HUDEP-2 (cell line): ENCODE measurements at regions not wholly inside any gene's neighbourhood (a gene's known extent, or its start where the extent isn't known, plus 50 kb on each side); places are given as distances from the start of the nearest gene placed in this dataset.
"Not testable (repeated sequence)": the region's sequence is repeated elsewhere in the genome, so short reads cannot be mapped to it uniquely, and the experiment has no call there.

Experiments used
- DNase-seq, 76 experiments: peaks; one replicate each; lab custom pipeline; 2025; ENCODE audit not compliant: unreplicated experiment in 76 of 76; lab: John Stamatoyannopoulos, UW

DNA sequence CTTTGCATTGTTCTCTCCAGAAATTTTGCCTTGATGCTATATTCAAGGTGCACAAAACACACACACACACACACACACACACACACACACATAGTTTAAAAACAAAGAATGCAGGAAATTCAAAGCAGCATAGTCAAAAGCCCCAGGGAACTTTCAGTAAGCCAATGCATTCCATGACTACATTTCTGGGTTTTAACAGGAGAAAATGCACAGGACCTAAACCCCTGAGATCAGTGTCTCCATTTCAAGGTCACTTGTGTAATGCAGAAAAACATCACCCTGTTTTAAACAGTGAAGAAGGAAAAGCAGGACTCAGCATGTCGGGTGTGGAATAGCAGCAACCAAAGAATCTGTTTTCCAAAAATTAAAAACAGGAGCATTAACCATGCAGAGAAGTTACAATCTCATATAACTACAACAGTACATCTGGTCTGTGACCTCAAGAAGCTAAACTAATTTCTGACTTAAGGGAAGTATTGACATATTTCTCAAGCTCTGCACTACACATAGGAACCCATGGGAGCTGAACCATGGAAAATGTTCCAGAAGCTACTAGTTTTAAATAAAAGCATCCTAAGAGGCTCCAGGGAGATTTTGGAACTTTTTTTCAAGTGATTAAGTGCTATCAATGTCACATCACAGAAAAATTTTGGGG is 296.7 kb downstream of the HINT1 start:
- DNase-seq: no peak

DNA sequence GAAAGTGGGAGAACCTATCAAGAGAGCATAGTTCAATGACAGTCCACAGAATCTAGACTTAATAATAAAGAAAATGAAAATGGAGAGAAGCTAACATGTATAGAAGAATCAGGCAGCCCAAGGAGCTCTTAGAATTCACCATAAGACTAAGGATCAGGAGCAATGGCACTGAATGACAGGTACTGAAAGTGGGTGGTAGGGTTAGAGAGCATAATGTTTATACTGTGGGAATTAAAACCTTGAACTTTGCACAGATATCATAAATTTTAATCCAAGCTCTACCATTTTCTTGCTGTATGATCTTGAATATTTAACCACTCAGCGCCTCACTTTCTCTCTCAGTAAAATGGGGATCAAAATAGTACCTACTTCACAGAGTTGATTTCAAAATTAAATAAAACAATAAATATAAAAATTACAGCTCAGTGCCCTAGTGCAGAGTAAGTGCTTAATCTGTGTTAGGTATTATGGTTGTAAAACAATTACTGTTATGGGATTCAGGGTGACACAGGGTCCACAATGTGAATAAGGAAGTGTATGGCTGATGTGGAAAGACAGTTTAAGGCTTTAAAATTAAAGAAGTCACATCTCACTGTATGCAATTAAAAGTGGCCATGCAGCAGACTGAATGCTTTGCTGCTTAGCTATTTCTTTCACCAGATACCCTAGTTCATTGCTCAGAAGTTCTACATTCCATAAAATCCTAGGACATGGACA is 319.8 kb downstream of the HINT1 start:
- no peak for DNase-seq

DNA sequence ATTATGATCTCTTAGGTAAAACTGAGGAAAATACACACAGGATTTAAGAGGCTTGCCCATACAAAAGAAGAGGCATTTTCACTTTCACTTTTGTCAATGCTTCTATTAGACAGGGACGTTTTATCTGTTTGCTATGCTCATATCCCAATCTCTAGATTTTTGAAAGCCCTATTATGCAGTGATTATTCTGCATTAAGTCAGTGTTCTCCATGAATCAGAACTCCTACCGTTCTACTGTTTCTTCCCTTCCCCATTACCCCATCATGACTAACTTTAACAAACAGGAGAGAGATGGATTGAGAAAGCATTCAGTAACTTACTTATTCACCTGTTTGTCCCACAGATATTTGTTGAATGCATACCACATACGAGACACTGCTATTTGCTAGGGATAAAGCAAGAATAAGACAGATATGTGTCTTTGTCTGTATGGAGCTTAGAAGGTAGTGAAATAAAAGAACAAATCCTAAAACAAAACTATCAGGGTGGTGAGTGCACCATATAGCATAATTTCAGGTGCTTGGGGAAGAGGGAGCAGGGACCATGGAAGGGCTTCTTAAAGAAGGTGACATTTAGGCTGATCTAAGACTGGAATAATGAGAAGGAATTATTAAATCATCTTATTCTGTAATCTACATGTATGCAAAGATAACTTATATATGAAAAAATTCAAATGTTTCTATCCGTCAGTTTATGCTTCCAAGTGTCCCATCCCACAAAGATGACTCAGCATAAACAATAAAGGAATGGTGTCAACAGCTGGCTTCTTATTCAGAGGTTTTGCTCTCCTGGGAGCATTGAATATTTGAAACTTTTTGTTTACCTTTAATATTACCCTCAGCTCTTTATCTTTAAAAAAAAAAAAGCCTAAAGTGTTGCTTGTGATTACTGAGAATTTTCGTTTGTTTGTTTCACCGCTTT is 328.1 kb downstream of the HINT1 start:
- DNase-seq: no peak

DNA sequence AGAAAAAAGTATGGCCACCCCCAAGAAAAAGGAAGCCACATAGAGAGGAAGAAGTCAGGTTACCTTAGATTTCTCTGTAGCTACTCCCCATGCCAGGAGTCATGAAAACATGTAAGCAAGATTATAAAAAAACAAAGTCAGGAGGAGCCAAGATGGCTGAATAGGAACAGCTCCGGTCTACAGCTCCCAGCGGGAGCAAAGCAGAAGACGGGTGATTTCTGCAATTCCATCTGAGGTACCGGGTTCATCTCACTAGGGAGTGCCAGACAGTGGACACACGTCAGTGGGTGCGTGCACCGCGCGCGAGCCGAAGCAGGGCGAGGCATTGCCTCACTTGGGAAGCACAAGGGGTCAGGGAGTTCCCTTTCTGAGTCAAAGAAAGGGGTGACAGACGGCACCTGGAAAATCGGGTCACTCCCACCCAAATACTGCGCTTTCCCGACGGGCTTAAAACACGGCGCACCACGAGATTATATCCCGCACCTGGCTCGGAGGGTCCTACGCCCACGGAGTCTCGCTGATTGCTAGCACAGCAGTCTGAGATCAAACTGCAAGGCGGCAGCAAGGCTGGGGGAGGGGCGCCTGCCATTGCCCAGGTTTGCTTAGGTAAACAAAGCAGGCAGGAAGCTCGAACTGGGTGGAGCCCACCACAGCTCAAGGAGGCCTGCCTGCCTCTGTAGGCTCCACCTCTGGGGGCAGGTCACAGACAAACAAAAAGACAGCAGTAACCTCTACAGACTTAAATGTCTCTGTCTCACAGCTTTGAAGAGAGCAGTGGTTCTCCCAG is 347.3 kb downstream of the HINT1 start:
- not testable (repeated sequence) for DNase-seq

DNA sequence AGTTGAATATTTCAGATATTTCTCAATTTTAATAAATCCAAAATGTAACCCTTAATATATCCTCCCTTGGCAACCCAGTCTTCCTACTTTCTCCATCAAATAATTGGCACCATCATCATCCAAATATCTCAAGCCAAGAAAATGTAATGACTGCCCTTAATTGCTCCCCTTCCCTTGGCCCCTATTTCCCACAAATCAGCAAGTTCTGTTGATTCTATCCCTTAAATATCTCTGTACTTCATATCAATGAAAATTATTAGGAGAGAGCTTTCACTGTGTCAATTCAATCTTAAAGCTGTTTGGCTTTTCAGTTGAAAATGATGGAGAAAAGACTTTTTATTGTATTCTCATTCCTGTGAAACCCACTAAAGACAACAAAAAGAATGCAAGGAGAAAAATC is 349.8 kb downstream of the HINT1 start:
- DNase-seq: no peak

DNA sequence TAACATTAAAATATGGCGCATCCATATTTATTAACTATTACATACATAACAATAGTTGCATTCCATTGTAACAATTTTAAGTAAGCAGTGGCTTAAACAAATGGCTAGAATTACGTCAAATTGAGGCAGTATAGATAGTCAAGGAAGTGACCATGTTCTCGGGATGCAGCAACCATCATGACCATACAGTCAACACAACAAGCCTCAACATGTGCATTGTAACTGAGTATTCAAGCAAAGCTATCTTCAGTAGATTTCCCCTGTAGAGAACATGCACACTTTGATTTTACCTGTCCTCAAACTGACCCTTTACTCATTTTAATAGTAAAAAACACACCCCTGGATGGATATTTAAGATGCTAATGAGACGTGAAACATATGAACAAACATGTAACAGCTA is 356.4 kb downstream of the HINT1 start:
- DNase-seq: no peak

DNA sequence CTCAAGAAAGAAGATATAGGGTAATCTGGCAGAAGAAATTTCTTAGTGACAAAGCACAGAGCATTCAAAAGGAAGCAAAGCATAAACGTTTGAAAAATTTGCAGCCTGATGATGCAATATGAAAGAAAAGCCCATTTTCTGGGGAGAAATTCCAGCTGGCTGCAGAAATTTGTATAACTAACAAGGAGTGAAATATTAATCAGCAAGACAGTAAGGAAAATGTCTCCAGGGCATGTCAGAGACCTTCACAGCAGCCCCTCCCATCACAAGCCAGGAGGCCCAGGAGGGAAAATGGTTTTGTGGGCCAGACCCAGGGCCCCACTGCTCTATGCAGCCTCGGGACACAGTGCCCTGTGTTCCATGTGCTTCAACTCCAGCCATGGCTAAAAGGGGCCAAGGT is 359.4 kb downstream of the HINT1 start:
- no peak for DNase-seq

DNA sequence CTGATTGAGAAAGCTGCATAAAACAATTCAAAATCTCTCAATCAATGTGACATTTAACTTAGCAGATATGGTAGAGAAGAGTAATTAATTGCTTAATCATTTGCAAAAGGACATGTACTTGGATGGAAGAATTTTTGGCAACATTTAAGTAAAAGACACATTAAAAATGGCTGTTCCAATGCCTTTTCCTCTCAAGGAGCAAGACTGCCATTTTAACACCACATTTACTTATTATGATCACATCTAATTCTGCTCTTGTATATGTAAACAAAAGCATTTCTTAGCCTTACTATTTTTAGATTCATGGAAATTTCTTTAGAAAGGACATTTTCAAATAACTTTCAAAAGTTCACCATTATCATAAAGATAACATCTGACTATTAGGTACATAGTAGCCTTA is 360.0 kb downstream of the HINT1 start:
- no peak for DNase-seq

DNA sequence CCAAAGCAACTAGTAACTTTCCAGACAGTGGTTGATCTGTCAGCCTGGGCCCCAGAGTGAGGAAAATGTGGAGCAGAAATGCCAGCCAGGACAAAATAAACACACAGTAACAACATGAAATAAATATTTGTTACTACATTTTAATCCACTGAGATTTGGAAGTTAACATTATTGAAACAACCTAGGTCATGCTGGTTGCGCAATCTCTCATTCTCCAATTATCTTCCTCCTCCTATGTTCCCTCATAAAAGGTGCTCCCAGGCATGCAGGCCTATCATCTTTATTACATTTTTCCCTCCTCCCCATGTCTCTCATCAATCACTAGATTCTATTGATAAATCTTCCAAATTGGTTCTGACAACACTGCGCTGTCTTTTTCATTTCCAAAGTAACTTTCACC is 363.1 kb downstream of the HINT1 start:
- DNase-seq: no peak

DNA sequence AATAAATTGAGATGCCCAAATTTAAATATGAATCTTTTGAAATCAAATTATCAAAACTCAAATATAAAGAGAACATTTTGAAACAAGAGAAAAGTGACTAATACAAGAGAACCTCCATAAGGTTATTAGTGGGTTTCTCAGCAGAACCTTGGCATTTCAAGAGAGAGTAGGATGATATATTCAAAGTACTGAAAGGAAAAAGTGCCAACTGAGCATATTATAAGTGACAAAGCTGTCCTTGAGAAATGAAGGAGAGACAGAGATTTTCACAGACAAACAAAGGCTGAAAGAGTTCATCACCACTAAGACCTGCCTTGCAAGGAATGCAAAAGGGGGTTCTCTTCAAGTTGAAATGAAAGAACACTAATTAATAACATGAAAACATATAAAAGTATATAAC is 366.0 kb downstream of the HINT1 start:
- no peak for DNase-seq

DNA sequence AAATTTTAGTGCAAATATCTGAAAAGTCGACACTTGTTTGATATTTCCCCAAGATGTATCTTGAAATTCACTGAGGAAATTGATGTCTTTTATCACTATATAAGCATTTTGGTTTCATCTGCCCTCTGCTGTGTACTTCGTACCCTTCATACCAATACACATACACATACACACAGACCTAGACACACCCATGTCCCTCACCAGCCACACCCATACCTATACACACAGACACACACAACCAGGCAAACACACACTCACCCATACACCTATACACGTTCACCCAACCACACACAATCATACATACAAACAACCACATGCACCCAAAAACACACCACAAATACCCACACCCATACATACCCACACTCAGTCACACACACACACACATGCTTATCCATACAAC is 367.8 kb downstream of the HINT1 start:
- no peak for DNase-seq

DNA sequence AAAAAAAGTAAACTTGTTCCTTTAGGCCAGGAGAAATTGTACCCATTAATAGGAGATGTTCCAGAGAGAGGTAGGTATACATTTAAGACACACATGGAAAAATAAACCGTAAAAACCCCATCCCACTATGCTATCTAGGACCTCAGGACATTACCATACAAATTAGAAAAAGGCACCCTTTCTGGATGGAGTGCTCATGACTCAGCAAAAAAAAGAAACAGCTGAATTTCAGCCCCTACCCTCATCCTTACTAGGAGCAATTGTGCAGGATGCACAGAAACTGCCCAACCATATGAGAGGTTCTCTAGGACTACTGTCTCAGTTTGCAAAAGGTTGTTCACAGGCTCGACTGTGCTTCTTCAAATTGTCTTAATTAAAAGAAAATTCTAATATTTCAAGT is 368.2 kb downstream of the HINT1 start:
- no peak for DNase-seq

DNA sequence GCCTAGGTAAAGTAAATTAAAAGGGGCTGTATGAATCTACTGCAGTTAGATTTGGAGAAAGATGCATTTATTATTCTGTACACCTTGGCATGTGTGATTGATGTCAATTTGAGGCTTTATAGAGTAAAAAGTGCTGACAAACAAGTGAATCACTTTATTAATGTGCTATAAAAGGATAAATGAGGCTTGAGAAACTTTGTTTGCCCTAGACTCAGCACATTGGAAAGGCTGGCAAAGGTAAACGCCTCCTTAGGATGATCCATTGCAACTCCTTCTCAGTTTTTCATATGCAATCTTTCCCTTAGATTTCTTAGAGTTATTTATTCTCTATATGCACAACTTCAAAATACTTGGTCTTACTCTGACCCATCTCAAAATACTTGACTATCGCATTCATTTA is 369.0 kb downstream of the HINT1 start:
- DNase-seq: no peak

DNA sequence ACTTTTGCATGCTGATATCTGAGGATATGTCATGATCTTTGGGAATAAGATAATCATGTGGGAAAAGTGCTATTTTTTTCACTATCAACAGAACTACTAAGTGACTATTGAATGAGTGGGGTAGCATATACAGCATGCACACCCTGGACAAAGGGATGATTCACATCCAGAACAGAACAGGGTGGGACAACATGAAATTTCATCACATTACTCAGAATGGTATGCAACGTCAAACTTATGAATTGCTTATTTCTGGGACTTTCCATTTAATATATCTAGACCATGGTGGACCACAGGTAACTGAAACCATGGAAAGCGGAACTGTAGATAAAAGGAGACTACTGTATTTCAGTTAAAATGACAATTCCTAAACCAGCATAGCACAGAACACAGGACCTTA is 370.0 kb downstream of the HINT1 start:
- no peak for DNase-seq

DNA sequence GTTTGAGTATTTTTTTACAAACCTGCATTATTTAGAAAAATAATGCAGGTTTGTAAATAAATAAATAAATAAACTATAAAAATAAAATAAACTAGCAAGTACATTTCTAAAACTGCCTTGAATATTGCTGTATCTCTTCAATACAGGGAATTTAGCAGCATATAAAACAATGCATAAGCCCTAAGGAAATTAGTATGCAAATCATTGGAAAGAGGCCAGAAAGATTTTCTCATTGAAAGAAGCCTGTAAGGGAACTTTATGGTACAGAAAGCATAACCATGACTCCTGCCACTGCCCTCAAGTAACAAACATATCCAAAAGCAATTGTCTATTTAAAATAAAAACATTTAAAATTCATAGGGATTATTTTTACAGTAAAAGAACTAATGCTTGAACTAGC is 387.3 kb downstream of the HINT1 start:
- no peak for DNase-seq

DNA sequence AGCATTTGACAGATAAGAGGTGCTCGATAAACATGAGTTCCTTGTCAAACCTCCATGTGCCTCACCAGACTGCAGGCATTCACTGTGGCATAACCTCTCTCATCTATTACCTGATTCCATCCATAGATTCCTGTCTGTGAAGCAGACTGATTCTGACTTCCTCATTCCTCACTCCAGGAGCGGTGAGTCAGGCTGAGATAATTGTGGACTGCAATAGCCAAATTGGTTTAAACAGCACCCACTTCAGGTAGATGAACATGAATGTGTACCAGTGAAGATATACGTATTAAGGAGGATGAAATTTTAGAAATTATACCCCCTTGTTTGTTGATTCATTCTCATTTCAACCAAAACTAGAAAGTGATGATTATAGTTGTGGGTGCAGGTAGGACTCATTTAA is 391.2 kb downstream of the HINT1 start:
- DNase-seq: no peak

DNA sequence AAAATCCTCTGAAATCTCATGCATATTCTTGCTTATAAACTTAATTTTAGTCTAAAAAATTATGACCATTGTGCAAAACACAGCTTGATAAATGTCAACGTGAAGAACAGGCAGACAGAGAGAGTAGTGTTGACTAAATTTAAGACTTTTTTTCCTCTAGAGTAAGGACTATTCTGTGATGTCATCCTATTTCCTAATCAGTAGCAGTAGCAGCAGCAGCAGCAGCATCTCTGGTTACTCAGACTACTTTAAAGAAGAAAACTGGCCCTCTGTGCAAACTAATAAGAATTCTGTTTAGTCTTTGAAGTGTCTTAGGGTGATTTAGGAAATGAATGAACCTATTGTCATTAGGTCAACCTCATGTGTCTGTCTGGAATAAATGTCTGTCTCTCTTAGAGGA is 403.0 kb downstream of the HINT1 start:
- DNase-seq: no peak

DNA sequence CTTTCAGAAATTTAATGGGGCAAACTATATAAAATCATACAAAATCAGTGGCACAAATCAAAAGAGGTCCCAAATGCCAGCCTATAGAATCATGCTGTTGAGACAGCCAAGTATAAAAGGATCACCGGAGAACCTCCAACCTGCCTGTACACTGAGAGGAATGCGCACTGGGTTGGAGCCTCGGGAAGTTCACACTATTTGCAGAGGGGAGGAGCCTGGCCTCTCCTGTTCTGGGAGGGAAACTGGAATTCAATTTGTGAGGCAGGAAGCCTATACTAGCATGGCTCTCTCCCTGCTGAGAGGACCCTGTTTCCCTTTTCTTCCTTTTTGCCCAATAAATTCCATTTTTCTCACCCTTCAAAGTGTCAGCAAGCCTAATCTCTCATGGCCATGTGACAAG is 406.0 kb downstream of the HINT1 start:
- no peak for DNase-seq

DNA sequence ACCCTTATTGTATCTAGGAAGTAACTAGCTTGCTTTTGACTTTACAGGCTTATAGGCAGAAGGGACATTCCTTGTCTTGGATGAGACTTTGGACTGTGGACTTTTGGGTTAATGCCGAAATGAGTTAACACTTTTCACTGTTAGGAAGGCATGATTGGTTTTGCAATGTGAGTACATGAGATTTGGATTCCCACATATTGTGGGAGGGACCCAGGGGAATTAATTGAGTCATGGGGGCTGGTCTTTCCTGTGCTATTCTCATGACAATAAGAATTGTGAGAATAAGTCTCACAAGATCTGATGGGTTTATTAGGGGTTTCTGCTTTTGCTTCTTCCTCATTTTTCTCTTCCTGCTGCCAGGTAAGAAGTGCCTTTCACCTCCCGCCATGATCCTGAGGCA is 417.5 kb downstream of the HINT1 start:
- no peak for DNase-seq

DNA sequence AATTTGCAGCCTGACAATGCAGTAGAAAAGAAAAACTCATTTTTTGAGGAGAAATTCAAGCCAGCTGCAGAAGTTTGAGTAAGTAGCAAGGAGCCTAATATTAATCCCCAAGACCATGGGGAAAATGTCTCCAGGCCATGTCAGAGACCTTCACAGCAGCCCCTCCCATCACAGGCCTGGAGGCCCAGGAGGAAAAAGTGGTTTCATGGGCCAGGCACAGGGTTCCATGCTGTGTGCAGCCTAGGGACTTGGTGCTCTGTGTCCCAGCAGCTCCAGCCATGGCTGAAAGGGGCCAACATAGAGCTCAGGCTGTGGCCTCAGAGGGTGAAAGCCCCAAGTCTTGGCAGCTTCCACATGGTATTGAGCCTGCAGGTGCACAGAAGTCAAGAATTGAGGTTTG is 418.4 kb downstream of the HINT1 start:
- DNase-seq: not testable (repeated sequence)

DNA sequence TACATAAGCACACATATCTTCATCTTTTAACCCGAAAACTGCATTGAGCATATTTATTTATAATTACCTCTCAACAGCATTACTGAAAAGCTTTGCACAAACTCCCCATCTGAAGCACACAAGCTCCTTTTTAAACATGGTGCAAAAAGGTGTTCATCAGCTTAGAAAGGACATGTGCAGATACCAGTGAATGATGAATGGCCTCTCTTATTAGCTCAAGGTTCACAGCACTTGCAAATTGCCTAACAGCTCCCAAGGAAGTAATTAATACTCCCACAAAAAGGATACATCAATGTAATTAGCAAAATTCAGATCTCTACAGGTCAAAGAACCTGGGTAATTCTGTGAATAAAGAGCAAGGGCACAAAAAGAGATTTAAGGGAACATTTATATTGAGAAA is 422.0 kb downstream of the HINT1 start:
- no peak for DNase-seq
